Activated T-cell treated with anti-CD3 and anti-CD28 coated beads for 1 hour (primary cell): ENCODE measurements at regions not wholly inside any gene's neighbourhood (a gene's known extent, or its start where the extent isn't known, plus 50 kb on each side); places are given as distances from the start of the nearest gene placed in this dataset.
"Not testable (repeated sequence)": the region's sequence is repeated elsewhere in the genome, so short reads cannot be mapped to it uniquely, and the experiment has no call there.

Experiments used
- DNase-seq: peaks from one replicate; pipeline ENCODE4 v3.0.0-alpha.2; 2020; ENCODE audit warnings: low read depth

DNA sequence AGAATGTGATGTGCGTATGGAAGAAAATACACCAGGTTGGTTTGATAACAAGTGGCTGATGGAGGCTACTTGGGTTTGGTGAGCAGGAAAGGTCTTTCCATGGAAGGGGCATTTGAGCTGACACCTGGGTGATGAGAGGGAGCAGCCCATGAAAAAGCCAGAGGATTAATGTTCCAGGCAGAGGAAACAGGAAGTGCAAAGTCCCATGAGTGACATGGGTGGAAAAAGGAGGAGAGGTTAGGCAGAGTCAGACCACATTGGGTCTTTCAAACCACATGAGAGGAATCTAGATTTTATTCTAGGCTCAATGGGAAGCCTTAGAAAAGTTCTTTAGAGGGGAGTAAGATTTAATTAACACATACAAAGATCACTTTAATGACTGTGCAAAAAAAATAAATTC lies 195.7 kb downstream of the LRATD1 start:
- DNase-seq = no peak

DNA sequence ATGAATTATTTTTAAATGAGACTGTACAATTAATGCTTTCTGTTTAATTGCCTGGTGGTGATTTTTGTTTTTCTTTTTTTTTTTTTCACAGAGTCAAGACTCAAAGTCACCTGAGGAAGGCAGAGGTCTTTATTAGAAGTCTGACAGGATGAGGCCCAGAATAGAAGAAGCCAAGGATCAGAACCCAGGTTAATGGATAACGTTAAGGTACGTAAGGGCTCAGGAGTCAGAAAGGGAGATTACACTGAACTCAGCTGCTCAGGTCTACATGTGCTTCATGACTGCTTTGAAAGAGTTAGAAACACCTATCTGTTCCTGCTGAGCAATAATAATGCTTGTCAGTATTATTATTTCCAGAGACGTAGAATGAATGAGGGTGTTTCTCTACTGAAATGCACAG lies 196.5 kb downstream of the LRATD1 start:
- no peak for DNase-seq

DNA sequence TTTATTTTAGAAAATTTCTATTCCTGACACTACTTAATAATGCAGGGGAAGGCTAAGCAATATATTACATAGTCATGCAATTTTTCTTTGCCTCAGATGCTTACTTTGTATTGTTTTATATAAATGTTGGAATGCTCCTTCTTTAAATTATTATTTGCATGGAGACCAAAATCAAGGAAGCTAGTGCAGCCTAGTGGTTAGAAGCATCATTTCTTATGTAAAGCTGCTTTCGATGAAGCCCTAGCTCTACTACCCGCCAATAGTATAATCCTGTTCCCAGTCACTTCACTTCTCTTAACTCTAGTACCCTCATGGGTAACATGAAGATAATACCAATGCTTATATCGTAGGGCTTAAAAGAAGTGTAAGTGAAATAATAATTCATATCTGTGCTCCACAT lies 198.9 kb downstream of the LRATD1 start:
- DNase-seq = no peak

DNA sequence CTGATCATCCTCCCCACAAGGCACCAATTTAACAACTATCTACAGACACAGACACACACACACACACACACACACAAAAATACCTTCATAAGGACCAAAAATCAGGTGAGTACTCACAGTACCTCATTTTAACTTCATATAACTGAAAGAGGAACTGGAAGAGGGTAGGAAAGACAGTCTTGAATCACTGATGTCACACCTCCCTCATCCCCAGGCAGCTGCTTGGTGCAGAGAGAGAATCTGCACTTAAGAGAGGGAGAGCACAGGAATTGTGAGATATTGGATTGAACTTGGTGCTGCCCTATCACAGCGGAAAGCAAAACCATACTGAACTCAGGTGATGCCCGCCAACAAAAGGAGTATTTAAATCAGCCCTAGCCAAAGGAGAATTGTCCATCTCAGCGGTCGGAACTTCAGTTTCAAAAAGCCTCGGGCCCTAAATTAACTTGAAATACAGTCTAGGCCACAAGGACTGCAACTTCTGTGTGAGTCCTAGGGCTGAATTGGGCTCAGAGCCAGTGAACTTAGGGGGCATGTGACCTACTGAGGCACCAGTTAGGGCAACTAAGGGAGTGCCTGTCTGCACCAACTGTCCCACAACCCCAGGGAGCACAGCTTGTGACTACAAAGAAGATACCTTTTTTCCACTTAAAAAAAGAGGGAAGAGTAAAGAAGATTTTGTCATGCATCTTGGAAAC lies 211.1 kb downstream of the LRATD1 start:
- DNase-seq = no peak

DNA sequence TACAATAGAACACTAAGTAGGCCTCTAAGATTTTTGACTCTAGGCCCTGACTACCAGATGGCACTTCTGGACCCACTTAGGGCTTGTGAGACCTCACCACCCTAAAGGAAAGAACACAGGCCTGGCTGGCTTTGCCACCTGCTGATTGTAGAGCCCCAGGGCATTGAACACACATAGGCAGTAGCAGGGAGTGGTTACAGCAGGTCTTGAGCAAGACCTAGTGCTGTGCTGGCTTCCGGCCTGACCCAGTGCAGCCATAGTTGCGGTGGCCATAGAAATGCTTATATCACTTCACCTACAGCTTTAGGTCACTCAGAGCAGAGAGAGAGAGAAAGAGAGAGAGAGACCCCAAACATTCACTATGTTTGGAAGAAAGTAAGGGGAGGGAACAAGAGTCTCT lies 223.2 kb downstream of the LRATD1 start:
- DNase-seq = no peak

DNA sequence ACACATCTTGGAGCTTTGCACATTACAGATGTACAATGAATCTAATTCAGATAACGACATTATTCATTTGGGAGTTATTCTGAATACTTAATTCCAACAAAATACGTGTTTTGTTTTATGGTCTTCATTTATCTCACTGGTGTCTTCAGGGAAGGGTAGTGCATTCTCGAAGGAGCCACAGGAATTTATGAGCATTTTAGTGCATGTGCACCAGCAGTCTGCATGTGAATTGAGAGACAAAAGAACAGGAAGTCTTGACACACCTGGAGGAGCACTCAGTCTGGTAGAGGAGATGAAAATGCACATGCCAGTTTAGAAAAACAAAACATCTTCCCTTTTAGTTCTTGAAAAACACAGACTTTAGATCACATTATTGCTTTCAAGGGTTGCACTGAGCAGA lies 228.7 kb downstream of the LRATD1 start:
- no peak for DNase-seq

DNA sequence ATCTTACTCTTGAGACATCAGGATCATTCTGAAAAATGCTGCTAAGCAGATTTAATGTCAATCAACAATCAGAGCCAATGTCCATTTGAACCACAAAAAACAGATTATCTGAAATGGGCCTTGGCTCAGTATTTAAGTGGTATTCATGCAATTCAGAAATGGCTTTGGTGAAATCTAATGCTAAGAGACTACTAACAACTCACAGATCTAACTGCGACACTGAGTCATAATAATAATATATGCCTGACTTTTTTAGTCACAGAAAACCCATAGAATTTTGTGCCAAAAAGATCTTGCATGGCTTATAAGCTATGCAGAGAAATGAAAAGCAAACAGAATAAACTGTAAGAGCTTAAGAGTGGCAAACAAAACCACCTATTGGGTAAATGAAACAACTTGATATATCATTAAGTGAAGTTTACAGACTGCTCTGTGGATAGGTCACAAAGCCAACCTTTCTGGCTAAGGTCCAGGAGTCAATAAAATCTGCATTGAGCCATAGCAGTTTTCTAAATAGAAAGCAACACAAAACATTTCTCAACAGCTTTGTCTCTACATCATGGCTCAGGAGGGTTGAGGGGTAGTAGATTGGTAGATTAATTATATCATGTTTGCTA lies 234.3 kb downstream of the LRATD1 start:
- no peak for DNase-seq

DNA sequence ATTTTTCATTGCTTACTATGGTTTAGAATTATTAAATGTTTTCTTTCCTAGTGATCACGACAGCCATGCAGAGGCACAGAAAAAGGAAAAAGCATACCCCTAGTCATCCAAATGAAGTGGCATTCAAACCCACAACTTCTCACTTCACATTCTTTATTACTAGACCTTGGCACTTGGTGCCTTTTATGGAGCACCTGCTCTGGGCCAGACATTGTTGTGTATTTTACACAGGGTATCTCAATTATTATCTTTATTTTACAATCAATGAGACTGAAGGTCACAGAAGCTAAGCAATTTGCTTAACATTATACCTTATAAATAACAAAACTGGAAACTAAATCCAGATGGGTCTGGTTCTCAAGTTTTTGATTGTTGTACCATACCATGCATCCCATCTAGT lies 235.3 kb downstream of the LRATD1 start:
- DNase-seq = no peak

DNA sequence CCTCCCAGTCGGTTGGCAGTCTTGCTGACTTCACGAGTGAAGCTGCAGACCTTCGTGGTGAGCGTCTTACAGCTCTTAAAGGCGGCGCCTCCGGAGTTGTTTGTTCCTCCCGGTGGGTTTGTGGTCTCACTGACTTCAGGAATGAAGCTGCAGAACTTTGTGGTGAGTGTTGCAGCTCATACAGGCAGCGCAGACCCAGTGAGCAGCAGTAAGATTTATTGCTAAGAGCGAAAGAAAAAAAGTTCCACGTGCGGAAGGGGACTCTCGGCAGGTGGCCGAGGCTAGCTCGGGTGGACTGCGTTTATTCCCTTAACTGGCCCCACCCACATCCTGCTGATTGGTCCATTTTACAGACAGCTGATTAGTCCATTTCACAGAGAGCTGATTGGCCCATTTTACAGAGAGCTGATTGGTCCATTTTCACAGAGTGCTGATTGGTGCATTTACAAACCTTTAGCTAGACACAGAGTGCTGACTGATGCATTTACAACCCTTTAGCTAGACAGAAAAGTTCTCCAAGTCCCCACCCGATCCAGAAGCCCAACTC lies 240.3 kb downstream of the LRATD1 start:
- no peak for DNase-seq

DNA sequence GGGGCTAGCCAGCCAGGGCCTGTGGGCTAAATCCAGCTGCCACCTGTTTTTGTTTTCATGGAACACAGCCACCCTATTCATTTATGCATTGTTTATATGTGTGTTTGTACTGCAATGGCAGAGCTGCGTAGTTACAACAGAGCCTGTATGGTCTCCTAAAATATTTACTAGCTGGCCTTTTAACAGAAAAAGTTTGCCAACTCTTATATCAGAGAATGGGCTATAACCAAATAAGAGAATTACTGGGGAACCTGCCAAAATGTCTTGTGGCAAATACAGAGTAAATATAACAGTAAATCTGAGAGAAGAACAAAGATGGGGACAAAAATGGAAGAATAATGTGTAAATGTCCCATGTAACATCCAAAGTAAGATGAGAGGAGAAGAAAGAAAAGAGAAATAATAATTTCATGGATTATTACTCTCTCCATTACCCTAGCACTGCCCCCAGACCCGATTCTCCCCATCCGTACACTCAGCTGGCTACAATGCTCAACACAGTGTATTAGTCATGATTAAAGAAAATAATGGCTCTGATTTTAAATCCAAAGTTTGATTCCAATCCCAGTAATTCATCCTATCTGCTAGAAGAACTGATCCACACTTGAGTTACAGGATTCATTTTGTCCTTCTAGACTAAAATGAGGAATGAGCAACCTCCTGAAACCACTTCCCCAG lies 249.3 kb downstream of the LRATD1 start:
- no peak for DNase-seq

DNA sequence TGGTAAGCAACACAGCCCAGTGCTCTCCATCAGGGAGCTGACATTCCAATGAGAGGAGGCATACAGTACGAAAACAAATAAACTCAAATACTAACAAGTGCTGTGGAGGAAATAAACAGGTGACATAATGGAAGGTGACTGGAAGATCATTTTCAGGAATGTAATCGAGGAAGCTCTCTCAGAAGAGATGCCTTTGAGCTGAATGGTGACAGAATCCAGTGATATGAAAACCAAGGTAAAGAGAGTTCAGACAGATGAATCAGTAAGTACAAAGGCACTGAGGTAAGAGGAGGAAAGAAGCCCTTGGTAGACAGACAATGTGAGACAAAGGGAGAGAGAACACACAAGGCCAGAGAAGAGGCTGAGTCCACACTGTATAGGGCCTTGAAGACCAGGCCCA lies 252.1 kb downstream of the LRATD1 start:
- DNase-seq = no peak

DNA sequence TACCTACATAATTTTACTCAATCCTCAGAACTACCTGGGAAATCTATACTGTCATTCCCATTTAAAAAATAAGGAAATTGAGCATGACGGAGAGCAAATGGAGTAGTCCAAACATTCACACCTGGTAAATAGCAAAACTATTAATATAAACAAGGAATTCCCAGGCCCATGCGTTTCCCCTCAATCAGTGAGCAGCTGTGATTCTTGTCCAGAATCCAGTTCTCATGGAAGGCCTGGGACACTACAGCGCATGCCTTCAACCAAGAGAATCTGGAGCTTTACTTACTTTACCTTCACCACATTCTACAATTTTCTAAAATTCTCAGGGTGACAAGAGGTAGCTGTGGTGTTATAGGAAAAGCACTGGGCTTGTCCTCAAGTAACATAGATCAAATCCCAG lies 259.0 kb downstream of the LRATD1 start:
- DNase-seq = no peak

DNA sequence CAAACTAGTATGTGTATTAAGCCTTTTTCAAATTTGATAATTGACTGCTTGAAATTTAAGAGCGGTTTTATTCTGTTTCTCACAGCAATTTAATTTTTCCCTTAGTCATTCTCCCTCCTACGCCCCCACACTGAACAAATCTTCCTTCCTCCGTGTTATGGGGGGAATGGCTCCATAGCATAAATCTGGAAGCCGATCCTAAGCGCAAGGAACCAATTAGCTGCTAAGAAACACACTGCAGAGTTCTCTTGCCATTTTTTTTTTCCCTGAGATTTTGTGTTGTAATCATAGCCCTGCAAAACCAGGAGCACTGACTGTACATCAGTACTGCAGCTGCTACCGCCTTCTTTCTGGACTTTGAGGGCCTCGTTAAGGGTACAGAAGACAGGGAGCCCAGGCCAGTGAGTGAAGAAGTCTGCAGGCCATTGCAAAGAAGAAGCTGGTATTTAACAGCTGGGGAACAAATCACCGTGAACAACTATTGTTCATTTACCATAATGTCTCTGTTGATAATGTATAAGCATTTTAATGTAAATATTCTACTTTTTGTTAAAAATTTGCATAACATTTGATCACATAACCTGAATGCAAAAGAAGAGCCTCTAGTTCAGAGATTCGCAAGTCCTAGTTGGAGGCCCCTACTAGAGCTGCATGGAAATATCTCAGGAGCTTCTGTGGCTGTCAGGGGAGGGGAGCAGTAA lies 264.0 kb downstream of the LRATD1 start:
- DNase-seq = no peak

DNA sequence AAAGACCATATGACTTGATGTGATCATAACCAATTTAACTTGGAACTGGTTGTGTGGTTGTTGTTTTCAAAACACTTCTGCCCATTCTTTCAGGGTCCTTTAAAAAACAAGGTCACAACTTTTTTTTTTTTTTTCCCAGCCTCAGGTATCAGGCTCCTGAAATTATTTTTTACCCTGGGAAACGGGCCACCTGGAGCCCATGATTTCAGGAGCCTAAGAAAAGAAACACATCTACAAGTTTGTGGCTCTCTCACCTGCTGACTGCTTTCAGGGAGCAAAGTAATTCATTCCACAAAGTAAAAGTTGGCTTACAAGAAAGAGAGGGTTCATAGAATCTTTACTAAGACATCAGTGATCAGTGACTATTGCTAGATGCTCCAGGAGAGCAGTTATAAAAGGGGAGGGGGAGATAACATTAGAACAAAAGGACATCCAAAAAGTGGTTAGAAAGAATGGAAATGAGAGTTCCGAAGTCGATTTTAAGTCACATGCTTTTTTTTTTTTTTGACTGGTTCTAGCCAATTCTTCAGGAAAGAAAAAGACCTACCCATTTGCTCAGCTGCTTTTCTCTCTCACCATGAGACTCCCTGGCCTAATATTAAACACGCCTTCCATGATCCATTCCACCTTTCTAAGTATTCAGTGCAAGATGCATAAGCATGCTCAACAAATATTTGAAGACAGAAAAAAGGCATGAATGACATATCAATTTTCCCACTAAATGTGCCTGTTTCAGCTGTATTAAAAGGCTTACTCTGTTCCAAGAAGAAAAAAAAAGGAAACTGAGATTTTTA lies 267.3 kb downstream of the LRATD1 start:
- no peak for DNase-seq

DNA sequence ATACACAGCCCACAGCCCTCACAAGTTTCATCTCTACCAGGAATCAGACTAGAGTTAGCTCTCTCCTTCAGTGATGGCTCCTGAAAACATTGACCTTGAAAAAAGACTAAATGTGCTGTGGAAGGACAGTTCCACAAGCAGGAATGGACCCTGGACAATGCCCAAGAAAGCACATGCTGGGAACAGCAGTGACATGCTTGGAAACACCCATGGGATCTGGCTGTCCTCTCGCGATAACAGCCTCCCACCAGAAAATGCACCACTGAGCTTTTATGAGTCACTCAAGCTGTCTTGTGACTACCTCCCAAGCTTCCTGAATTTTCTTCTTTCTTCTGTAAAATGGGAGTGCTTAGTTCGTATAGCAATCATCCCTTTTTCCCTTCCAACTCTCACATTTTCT lies 269.2 kb downstream of the LRATD1 start:
- DNase-seq = no peak

DNA sequence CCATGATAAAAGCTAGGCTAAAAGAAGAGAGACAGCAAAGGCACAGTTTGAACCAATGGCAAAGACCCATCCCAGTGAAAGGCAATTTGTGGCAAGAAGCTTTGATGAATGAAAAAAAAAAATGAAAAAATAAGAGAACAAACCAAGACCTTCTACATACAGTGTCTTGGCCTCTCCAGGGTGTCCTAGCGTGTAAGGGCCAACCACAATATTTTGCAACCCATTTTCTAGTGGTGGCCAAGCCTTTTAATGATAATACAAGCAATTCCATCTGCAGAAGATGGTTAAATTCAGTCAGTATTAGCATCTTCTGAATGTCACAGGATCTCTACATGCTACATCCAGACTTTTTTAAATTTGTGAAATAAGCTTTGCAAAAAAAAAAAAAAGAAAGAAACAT lies 270.4 kb downstream of the LRATD1 start:
- DNase-seq = no peak

DNA sequence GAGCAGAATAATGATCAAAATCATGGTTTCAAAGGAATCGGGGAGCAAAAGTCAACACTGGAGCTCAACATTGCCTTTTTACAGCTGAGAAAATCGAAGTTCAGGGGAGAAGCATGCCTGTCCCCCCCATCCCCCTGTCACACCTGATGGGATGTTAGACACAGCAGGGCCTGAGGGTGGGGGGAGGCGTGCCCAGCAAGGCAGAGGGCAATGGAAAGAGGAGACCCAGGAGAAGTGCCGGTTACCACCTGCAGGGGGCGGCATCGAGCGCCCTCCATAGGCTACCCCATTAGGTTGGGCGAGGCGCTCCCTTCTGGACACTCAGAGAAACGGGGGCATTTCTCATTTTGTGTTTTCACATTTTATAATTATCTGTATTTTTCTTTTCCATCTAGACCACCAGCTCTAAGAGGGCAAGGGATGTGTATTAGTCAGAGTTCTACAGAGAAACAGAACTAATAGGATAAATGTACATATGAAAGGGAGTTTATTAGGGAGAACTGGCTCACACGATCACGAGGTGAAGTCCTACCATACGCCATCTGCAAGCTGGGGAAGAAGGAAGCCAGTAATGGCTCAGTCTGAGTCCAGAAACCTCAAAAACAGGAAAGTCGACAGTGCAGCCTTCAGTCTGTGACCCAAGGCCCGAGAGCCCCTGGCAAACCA lies 271.3 kb downstream of the LRATD1 start:
- peak; percentile 14 for DNase-seq

DNA sequence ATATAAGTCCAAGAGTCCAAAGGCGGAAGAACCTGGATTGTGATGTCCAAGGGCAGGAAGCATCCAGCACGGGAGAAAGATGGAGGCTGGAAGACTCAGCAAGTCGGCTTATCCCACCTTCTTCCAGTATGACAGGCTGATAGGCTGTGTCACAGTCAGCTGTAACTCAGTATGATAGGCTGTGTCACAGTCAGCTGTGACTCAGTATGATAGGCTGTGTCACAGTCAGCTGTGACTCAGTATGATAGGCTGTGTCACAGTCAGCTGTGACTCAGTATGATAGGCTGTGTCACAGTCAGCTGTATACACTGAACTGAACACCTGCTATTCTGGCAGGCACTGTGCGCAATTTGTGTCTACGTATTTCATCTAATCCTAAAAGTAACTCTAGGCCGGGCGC lies 271.9 kb downstream of the LRATD1 start:
- not testable (repeated sequence) for DNase-seq

DNA sequence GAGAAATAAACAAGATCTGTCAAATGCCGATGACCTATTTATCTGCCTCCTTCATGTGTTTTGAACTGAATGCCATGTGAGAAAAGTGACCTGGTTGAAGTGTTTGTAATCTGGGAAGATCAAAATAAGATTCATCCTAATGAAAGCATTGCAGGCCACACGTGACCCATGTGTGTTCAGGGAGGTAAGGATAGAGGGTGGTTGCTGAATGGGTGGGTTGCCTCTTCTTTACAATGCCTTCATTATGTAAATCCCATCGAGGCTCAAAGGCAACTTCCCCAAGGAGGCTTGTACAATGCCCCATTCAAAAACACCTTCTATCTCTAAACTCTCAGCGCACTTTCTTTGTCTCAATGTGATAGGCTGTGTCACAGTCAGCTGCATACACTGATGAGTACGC lies 273.1 kb downstream of the LRATD1 start:
- no peak for DNase-seq

DNA sequence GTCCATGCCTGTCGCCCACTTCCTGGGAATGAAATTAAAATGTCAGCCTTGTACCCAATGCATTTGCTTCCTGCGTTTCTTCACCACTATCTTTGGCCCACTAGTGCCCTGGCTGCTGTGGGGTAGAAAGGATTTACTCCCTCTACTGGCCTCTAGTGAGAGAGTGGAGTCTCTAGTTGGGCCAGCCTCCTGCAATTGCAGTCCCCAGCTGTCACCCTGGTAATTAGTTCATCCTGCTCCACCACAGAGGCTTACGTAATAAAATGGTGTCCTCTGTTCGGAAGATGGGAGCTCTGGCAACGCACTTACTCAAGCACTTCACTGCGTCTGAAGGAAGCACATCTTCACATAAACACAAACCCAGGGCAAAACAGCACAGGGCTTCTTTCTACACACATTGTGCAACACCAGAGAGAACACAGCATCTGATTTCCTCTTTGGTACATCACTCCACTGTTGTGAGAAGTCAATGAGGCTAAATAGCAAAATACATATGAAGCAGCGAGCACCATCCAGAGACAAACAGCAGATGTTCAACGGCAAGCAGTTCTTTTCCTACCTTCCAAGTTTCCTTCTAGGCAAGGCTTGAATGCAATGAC lies 274.6 kb downstream of the LRATD1 start:
- no peak for DNase-seq

DNA sequence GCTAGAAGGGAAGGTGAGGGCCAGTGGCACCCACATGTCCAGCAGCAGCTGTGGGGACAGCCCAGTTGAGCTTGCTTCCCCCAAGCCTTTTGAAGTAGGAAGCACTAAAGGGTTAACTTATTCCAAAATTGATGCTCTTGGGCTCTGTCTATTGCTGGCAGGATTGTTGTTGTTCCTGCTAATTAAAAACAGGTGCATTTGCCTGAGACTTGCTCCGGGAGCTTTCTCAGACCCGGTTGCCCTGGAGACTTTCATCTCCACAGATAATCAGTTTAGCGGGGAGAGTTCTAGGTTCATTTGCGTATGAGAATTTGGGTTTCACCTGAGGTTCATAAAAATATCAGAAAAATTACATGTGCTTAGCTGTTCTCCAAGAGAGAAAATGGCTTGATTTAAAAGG lies 277.3 kb downstream of the LRATD1 start:
- no peak for DNase-seq
